Sigmoid colon (tissue), 4 donors: ENCODE measurements at regions not wholly inside any gene's neighbourhood (a gene's known extent, or its start where the extent isn't known, plus 50 kb on each side); places are given as distances from the start of the nearest gene placed in this dataset.

ENCODE experiments used
- CTCF ChIP-seq, 4 experiments: fragments of 450-650 bp in 3 of 4; fragments of 200-600 bp in 1 of 4; IDR thresholded peaks; one replicate each; pipeline ENCODE4 v1.5.1; 2016 to 2019; ENCODE audit warnings: antibody characterized with exemption in 4 of 4, mild to moderate bottlenecking in 3 of 4, moderate library complexity in 2 of 4
- EP300 ChIP-seq, 4 donors: sonication (generic); formaldehyde crosslinking; IDR thresholded peaks; one replicate each; pipeline ENCODE4 v1.6.1; 2017; ENCODE audit warnings: antibody characterized with exemption in 4 of 4
- POLR2A ChIP-seq, 2 donors: fragments of 450-650 bp; IDR thresholded peaks; one replicate each; pipeline ENCODE4 v1.6.1; 2016; ENCODE audit warnings: antibody characterized with exemption in 2 of 2, mild to moderate bottlenecking in 2 of 2, moderate library complexity in 2 of 2

- TF ChIP-seq POLR2A (IDR thresholded peaks at IDR 0.05), result no peak
- no peak for TF ChIP-seq CTCF (IDR thresholded peaks at IDR 0.05)
- no peak for TF ChIP-seq EP300 (IDR thresholded peaks at IDR 0.05)
Measured at GRCh38 chr22:27255580-27255979, 546.0 kb downstream of the MN1 start.
